Left lung (tissue), 4 donors: ENCODE measurements at regions not wholly inside any gene's neighbourhood (a gene's known extent, or its start where the extent isn't known, plus 50 kb on each side); places are given as distances from the start of the nearest gene placed in this dataset.
"Not testable (repeated sequence)": the region's sequence is repeated elsewhere in the genome, so short reads cannot be mapped to it uniquely, and the experiment has no call there.

ENCODE experiments used
- ATAC-seq: fragments of 200-7000 bp; cut with Tn5 transposase; one replicate; pipeline ENCODE4 v1.9.1; 2020; ENCODE audit warnings: moderate library complexity
- DNase-seq, 4 donors: peaks; one replicate each; pipeline ENCODE4 v3.0.0-alpha.2; 2013 to 2020
- H3K27ac ChIP-seq, 2 donors: fragments of 200-600 bp; sonication (generic) in 1 of 2; one replicate each; pipeline versions ENCODE4 v1.5.0 to v1.8.0; 2020 to 2021
- H3K27me3 ChIP-seq, 2 donors: fragments of 200-600 bp; sonication (generic) in 1 of 2; one replicate each; pipeline versions ENCODE4 v1.5.0 to v1.8.0; 2020 to 2021
- H3K36me3 ChIP-seq, 2 donors: fragments of 200-600 bp; sonication (generic) in 1 of 2; one replicate each; pipeline versions ENCODE4 v1.5.0 to v1.8.0; 2020 to 2021
- H3K4me1 ChIP-seq, 2 donors: fragments of 200-600 bp; one replicate each; pipeline ENCODE4 v1.8.0; 2021
- H3K4me3 ChIP-seq, 2 donors: fragments of 200-600 bp; sonication (generic) in 1 of 2; one replicate each; pipeline versions ENCODE4 v1.5.0 to v1.8.0; 2020 to 2021; ENCODE audit warnings: mild to moderate bottlenecking in 1 of 2
- H3K9me3 ChIP-seq, 2 donors: fragments of 200-600 bp; sonication (generic) in 1 of 2; one replicate each; pipeline versions ENCODE4 v1.5.0 to v1.8.0; 2020 to 2021
- CTCF ChIP-seq, 2 donors: fragments of 200-600 bp; sonication (generic) in 1 of 2; IDR thresholded peaks; one replicate each; pipeline versions ENCODE4 v1.5.0 to v1.8.0; 2021; ENCODE audit warnings: antibody characterized with exemption in 2 of 2
- intact Hi-C, 2 donors: fragments of 100-400 bp; cut with DNase I; formaldehyde crosslinking; loops; one replicate each; pipeline versions ENCODE4 v1.11.2 to v1.14.2; 2022
- donor health status: DM: no; HTN: yes; CAD: no.
- donor health status: DM: no; HTN: no; CAD: no.

GRCh38 chr2:95669441-95669991 lies 77.7 kb downstream of the TRIM43 start:
- Histone ChIP-seq H3K36me3 (no peaks in the 10 kb centered on the region), H3K27ac (no peak overlapping the region), H3K4me1 (no peaks in the 10 kb centered on the region), H3K27me3 (no peaks in the 10 kb centered on the region), H3K4me3 (no peak overlapping the region), H3K9me3 (no peaks in the 10 kb centered on the region)
- no peak for TF ChIP-seq CTCF (IDR thresholded peaks at IDR 0.05)
- intact Hi-C loops, result no loop called here
- ATAC-seq (no peak), DNase-seq (no peak)

DNA sequence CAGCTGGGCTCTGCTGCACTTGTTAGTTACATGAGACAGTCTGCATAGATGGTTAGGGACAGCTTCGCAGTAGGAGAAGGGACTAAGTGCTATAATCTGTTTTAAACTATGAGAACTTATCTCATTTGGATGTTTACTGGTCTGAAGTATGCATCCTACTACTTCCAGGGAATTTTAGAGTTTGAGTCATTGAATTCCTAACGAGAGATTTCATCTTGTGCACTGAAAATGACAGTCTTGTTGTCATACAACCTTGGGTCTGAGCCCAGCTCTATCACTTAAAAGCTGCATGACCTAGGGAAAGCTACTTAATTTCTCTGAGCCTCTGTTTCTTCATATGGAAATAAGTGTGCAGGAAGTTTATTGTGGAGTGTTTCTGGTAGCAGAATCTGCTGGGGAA lies 78.4 kb downstream of the TRIM43 start:
- Histone ChIP-seq H3K27ac (no peak overlapping the region), H3K36me3 (no peaks in the 10 kb centered on the region), H3K4me1 (no peaks in the 10 kb centered on the region), H3K27me3 (no peaks in the 10 kb centered on the region), H3K9me3 (no peaks in the 10 kb centered on the region), H3K4me3 (no peak overlapping the region)
- intact Hi-C loops, result no loop called here
- DNase-seq (no peak), ATAC-seq (peak; percentile 24)
- no peak for TF ChIP-seq CTCF (IDR thresholded peaks at IDR 0.05)

GRCh38 chr2:95670686-95671085 lies 78.9 kb downstream of the TRIM43 start:
- Histone ChIP-seq H3K27me3 (no peaks in the 10 kb centered on the region), H3K4me3 (no peak overlapping the region), H3K27ac (no peak overlapping the region), H3K4me1 (no peaks in the 10 kb centered on the region), H3K9me3 (no peaks in the 10 kb centered on the region), H3K36me3 (no peaks in the 10 kb centered on the region)
- intact Hi-C loops, result no loop called here
- ATAC-seq, result no peak
- DNase-seq, result no peak
- TF ChIP-seq CTCF (IDR thresholded peaks at IDR 0.05), result no peak

DNA sequence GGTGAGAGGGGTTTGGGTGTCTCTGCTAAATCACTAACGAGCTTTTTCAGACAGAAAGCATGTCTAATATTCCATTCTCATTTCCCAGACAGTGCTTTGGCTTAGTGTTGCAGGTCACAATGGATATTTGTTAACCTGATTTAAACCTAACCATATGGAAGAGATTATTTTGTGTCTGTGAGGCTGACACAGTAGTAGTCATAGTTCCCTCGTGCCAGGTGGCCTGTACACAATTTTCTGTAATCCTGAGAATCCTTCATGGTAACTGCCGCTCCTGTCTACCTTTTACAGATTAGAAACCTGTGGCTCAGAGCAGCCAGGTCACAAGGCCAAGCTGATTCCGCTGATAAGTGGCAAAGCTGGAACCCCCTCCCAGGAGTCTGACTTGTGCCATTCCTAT lies 79.4 kb downstream of the TRIM43 start:
- H3K36me3 ChIP-seq, H3K9me3 ChIP-seq, H3K4me3 ChIP-seq, H3K4me1 ChIP-seq, H3K27ac ChIP-seq, DNase-seq, intact Hi-C loops, H3K27me3 ChIP-seq, ATAC-seq: not testable (repeated sequence)

GRCh38 chr2:95671992-95672391 lies 80.2 kb downstream of the TRIM43 start:
- H3K36me3 ChIP-seq, DNase-seq, H3K4me1 ChIP-seq, H3K9me3 ChIP-seq, H3K27ac ChIP-seq, ATAC-seq, intact Hi-C loops, H3K27me3 ChIP-seq, H3K4me3 ChIP-seq: not testable (repeated sequence)

GRCh38 chr2:95672500-95672899 lies 80.7 kb downstream of the TRIM43 start:
- ATAC-seq, H3K9me3 ChIP-seq, H3K4me1 ChIP-seq, intact Hi-C loops, H3K4me3 ChIP-seq, H3K36me3 ChIP-seq, H3K27me3 ChIP-seq, H3K27ac ChIP-seq: not testable (repeated sequence)
- DNase-seq, result peak in 1 of 4 donors; percentile 31

DNA sequence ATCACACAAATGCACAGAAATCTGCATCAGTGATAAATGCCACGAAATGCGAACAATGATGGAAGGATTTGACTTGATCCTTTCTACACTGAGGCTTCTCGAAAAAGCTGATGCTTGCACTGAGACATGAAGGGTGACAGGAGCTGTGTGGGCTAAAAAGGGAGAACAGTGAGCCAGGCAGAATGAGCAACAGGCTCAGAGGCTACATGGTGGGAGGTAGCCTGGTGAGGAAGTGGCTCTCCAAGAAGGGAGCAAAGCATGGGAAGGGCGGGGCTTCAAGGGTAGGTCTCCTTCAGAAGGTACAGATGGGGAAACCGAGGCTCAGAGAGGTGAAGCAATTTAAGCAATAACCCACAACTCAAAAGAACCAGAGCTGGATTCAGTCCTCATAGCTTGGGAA lies 82.4 kb downstream of the TRIM43 start:
- H3K27ac ChIP-seq, result no peak overlapping the region
- ATAC-seq, result no peak
- H3K4me3 ChIP-seq, result no peak overlapping the region
- intact Hi-C loops, result no loop called here
- TF ChIP-seq CTCF (IDR thresholded peaks at IDR 0.05), result no peak
- H3K9me3 ChIP-seq, result no peaks in the 10 kb centered on the region
- no peaks in the 10 kb centered on the region for H3K36me3 ChIP-seq
- no peaks in the 10 kb centered on the region for H3K27me3 ChIP-seq
- no peaks in the 10 kb centered on the region for H3K4me1 ChIP-seq
- no peak for DNase-seq

DNA sequence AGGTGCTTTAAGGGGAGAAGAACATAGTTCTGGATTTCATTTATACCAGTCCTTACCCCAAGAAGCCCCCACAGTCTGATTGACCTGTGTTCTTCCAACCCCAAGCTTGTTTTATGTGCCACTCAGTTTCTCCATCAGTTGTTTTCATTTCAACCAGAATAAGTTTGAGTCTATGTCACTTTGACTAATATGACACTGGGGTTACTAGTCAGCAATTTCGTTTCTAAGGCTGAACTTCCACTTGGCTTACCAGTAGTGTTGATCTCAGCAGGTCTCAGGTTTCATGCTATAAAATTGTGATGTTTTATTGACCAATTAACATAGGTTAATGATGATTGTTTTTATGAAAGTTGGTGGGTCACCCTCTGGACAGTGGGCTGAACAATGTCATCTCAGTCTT lies 84.8 kb downstream of the TRIM43 start:
- H3K9me3 ChIP-seq, intact Hi-C loops, H3K27me3 ChIP-seq, H3K36me3 ChIP-seq, ATAC-seq, H3K27ac ChIP-seq, DNase-seq, H3K4me3 ChIP-seq, H3K4me1 ChIP-seq: not testable (repeated sequence)
